GM19239 (cell line): ENCODE measurements at regions not wholly inside any gene's neighbourhood (a gene's known extent, or its start where the extent isn't known, plus 50 kb on each side); places are given as distances from the start of the nearest gene placed in this dataset.

ENCODE experiments used
- DNase-seq: peaks from one replicate; pipeline ENCODE4 v3.0.0; 2011; ENCODE audit warnings: low spot score; ENCODE audit not compliant: insufficient read length
- FAIRE-seq: peaks from 2 replicates; lab custom pipeline; 2011; peaks lifted over from hg19 to GRCh38; lab: Jason Lieb, UNC

- FAIRE-seq (no peak), DNase-seq (no peak)
These were observed 460.9 kb upstream of the KCNMB2 start for GRCh38 chr3:178075344-178075743.

- no peak for DNase-seq
- no peak for FAIRE-seq
These were observed 457.3 kb upstream of the KCNMB2 start for GRCh38 chr3:178078953-178079352.

- DNase-seq = no peak
- no peak for FAIRE-seq
These were observed 456.3 kb upstream of the KCNMB2 start for GRCh38 chr3:178079966-178080365.

GRCh38 chr3:178082326-178082906, 453.8 kb upstream of the KCNMB2 start:
- no peak for DNase-seq
- FAIRE-seq = no peak

- DNase-seq (no peak), FAIRE-seq (no peak)
These were observed 452.1 kb upstream of the KCNMB2 start for GRCh38 chr3:178083906-178084866.

GRCh38 chr3:178084938-178085816, 451.1 kb upstream of the KCNMB2 start:
- DNase-seq = no peak
- FAIRE-seq = no peak

GRCh38 chr3:178085817-178086123, 450.5 kb upstream of the KCNMB2 start:
- FAIRE-seq = no peak
- DNase-seq = no peak

- DNase-seq (no peak), FAIRE-seq (no peak)
These were observed 450.0 kb upstream of the KCNMB2 start for GRCh38 chr3:178086144-178086825.

GRCh38 chr3:178087376-178087775, 448.9 kb upstream of the KCNMB2 start:
- FAIRE-seq = no peak

GRCh38 chr3:178088963-178089362, 447.3 kb upstream of the KCNMB2 start:
- DNase-seq = no peak
- no peak for FAIRE-seq

More at GRCh38 chr3:178087376-178087775, 448.9 kb upstream of the KCNMB2 start:
- no peak for DNase-seq

GRCh38 chr3:178090899-178091298, 445.3 kb upstream of the KCNMB2 start:
- DNase-seq (no peak), FAIRE-seq (no peak)

GRCh38 chr3:178095522-178095921, 440.7 kb upstream of the KCNMB2 start:
- DNase-seq = no peak
- no peak for FAIRE-seq

- FAIRE-seq (no peak), DNase-seq (no peak)
These were observed 439.3 kb upstream of the KCNMB2 start for GRCh38 chr3:178096955-178097354.

GRCh38 chr3:178097576-178097975, 438.7 kb upstream of the KCNMB2 start:
- DNase-seq (no peak), FAIRE-seq (no peak)

- FAIRE-seq = no peak
- DNase-seq = no peak
These were observed 437.0 kb upstream of the KCNMB2 start for GRCh38 chr3:178099274-178099673.

- FAIRE-seq = no peak
These were observed 436.4 kb upstream of the KCNMB2 start for GRCh38 chr3:178099862-178100261.

GRCh38 chr3:178100908-178101307, 435.3 kb upstream of the KCNMB2 start:
- FAIRE-seq (no peak), DNase-seq (no peak)

More at GRCh38 chr3:178099862-178100261, 436.4 kb upstream of the KCNMB2 start:
- no peak for DNase-seq

GRCh38 chr3:178103140-178103539, 433.1 kb upstream of the KCNMB2 start:
- no peak for FAIRE-seq

GRCh38 chr3:178107804-178108203, 428.4 kb upstream of the KCNMB2 start:
- FAIRE-seq = no peak

More at GRCh38 chr3:178103140-178103539, 433.1 kb upstream of the KCNMB2 start:
- no peak for DNase-seq

GRCh38 chr3:178109691-178110090, 426.5 kb upstream of the KCNMB2 start:
- no peak for DNase-seq
- no peak for FAIRE-seq

More at GRCh38 chr3:178107804-178108203, 428.4 kb upstream of the KCNMB2 start:
- no peak for DNase-seq
